Iris pigment epithelial cell (primary cell): ENCODE measurements at regions not wholly inside any gene's neighbourhood (a gene's known extent, or its start where the extent isn't known, plus 50 kb on each side); places are given as distances from the start of the nearest gene placed in this dataset.

Source experiments
- DNase-seq: peaks from one replicate; pipeline ENCODE4 v3.0.0-alpha.2; 2011; ENCODE audit warnings: low read depth

DNA sequence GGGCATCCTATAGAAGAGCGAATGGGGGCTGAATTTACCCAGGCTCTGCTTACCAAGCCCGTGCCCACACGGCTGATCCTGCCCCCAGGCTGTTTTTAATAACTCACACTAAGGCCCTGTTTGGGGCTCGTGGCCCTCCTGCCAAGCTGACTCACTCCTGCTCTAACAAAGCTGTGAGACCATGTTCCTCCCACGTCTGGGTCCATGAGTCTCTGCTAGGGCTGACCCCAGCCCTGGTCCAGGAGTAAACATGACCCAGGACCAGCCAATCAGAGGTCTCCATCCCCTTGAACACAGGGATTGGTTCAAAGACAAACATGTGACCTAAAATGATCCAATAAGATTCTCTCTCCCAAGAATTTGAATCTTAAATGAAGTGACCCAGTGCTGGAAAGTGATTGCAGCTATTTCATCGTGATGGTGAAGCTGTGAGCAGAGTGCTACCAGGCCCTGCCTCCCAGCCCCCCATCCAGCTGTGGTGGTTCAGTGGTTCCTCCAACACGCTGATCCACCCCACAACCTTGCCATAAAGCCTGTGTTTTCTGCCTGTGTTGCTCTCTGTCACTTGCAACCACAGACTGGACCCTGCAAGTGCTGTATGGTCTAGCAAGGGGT, 57.2 kb downstream of the C16orf82 start:
- peak; percentile 3 for DNase-seq

DNA sequence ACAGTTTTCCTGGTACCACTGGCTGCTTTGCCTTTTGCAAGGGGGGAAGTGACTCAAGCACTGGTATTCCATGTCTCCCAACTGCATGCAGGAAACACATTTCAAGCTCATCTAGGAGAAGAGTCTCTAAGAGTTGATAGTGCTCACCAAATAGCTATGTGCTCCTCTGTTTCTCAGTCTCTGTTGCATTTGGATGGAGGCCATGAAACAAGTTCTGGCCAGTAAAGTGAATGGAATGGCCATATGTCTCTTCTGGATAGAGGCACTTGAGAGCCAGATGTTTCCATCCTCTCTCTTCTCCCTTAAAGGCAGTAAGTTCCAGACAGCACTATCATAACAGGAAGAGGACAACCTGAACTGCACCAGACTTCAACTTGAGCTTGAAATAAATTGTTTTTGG, 60.6 kb downstream of the C16orf82 start:
- DNase-seq = peak; percentile 31

DNA sequence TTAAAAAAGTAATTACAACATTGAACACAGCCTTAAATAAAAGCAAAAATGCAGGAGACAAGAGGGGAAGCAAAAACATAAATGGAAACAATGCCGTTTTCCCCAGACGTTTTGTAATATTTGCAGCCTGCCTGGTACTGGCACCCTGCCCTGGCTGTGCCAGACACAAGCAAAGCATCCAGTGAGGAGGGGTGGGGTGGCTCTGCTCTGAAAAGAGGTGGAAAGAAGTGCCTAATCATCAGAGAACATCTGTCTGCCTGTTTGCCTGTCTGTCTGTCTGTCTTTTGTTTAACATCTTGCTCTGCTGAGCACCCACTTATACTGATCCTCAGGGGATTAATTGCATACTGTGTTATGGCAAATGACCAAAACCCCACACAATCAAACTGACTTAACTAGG, 62.7 kb downstream of the C16orf82 start:
- DNase-seq = no peak

DNA sequence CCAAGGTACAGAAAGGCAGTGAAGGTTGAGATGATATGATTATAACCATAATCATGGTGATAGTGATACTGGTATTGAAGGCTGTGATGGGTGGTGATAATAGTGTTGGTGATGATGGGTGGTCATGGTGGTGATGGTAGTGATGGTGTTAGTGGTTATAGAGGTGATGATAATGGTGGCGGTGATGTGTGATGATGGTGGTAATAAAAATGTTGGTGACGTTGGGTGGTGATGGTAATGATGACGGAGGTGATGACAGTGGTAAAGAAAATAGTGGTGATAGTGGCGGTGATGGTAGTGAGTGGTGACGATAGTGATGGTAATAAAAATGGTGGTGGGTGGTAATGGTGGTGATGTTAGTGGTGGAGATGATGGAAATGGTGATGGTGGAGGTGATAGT, 65.1 kb upstream of the KDM8 start:
- no peak for DNase-seq

DNA sequence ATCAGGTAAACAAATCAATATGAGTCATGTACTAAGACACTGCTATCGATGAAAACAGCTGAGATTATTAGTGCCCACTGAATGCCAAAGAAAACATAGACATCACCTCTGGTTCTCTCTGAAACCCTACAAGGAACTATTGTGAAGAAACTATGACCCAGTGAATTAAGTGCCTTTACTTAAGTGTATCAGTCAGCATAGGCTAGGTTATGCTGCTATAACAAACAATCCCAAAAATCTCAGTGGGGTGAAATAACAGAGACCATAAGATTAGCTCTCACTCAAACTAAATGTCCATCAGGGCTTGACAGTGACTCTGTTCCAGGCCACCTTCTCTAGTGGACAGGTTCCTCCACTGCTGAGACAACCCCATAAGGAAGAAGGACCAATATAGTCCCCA, 57.7 kb upstream of the KDM8 start:
- no peak for DNase-seq

DNA sequence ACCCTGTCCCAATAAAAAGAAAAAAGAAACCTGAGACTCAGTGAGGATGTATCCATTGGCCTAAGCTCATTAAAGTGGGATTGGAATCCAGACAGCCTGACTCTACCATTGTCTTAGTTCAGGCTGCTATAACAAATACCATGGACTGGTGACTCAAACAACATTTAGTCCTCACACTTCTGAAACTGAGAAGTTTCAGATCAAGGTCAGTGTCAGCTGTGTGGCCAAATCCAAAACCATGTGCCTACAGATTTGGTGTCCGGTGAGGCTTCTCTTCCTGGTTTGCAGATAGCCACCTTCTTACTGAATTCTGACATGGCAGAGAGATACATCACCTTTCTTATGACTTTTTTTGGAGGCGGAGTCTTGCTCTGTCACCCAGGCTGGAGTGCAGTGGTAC, 53.3 kb upstream of the KDM8 start:
- no peak for DNase-seq

DNA sequence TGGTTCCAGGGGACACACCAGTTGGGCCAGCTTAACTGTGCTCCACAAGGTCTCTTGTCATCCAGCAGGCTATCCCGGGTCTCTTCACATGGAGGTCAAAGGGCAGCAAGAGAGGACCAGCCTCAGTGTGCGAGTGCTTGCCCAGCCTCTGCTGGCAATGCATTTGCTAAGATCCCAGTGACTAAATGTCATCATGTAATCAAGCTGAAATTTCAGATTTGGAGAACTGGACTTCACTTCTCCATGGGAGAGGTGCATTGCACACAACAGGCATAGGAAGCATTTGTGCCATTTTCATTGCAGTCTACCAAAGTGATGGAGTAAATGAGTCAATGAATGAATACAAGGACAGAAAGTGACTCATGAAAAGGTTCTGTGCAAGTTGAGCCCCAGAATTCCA, 51.2 kb upstream of the KDM8 start:
- peak; percentile 16 for DNase-seq

DNA sequence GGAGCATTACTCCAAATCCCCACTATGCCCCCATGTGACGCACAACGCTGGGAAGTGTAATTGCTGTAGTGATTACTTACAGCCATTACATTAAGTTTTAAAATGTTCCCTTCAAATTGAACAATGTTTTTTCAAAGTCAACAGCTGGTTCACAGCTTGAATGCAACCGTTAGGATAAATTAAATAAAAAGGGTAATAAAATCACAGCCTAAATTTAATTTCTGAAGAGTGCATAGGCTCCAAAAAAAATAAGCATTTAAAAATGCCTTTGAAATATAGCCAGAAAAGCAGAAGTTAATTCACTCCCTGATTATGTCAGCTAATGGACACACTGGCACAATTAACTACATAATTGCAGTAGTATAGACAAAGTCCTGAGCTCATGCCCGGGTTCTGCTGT, 50.5 kb upstream of the KDM8 start:
- DNase-seq = no peak
